ENCODE measurements at regions not wholly inside any gene's neighbourhood (a gene's known extent, or its start where the extent isn't known, plus 50 kb on each side); places are given as distances from the start of the nearest gene placed in this dataset.

GRCh38 chr4:134665429-134665828 lies 463.8 kb upstream of the PABPC4L start:
- no peak for TF ChIP-seq CTCF (IDR thresholded peaks at IDR 0.05 in 8 of 11, conservative IDR thresholded peaks at IDR 0.05 in 3 of 11)
- TF ChIP-seq POLR2A (IDR thresholded peaks at IDR 0.05): no peak
